ENCODE measurements at regions not wholly inside any gene's neighbourhood (a gene's known extent, or its start where the extent isn't known, plus 50 kb on each side); places are given as distances from the start of the nearest gene placed in this dataset.
A peak's percentile ranks its signal among the peaks of the same experiment; 100 is the strongest.
"Not testable (repeated sequence)": the region's sequence is repeated elsewhere in the genome, so short reads cannot be mapped to it uniquely, and the experiment has no call there.

DNA sequence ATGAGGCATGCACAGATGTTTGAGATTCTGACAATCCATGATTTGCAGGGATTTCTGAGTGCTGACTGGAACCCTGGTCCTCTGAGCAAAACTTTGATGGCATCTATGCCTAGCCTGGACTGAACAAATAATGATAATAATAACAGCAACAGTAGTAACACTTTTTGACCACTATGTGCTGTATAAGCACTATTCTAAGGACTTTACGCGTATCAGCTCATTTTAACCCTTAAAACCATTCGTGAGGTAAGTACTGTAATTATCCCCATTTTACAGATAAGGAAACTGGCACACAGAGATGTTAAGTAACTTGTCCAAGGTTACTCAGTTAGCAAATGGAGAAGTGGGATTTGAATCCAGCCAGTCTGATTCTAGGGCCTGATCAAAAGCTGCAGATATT is 168.4 kb downstream of the C11orf91 start:
- no peak overlapping the region for H3K27ac ChIP-seq (ENCODE audit: low read depth in 1 of 2, low read length in 2 of 2)
- H3K4me1 ChIP-seq (ENCODE audit: control insufficient read depth in 1 of 2, insufficient read depth in 2 of 2, low read length in 2 of 2) = no peaks in the 10 kb centered on the region
- ATAC-seq (ENCODE audit: low FRiP score) = no peak
- peaks cover 0 to 4% of the 10 kb centered on the region in 2 donors for H3K27me3 ChIP-seq (ENCODE audit: control insufficient read depth in 1 of 2, insufficient read depth in 2 of 2, low read length in 1 of 2)
- no peaks in the 10 kb centered on the region for H3K36me3 ChIP-seq (ENCODE audit: control insufficient read depth in 1 of 2, insufficient read depth in 2 of 2, low read length in 1 of 2)
- no peaks in the 10 kb centered on the region for H3K9me3 ChIP-seq (ENCODE audit: control insufficient read depth, low read length)
- DNase-seq = no peak
- intact Hi-C loops (cut with DNase I) = no loop called here
- 86% methylated on average over 3 of the region's 3 CpGs for WGBS, 2 donors
- H3K4me3 ChIP-seq (ENCODE audit: low read length in 2 of 2) = no peak overlapping the region

DNA sequence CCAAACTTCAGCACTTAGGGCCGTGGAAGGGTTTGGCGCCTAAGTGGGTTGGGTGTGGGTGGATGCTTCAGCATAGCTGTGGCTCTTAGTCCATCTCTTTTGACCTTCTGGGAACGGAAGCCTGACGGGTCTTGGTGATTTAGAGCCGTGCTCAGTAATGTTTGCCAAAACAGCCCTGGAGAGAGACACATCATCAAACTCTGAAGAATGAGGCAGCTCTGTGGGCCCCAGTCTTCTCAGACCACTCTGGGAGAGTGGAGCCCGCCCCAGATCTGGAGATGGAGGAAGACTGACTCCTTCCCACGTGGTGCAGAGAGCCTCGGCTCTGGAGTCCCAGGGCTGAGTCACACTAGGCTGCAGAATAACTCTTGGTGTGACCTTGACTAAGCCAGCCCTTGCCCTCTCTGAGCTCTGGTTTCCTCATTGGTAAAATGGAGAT is 168.9 kb downstream of the C11orf91 start:
- no peak overlapping the region for H3K4me3 ChIP-seq (ENCODE audit: low read length in 2 of 2)
- H3K9me3 ChIP-seq (ENCODE audit: control insufficient read depth, low read length) = no peaks in the 10 kb centered on the region
- intact Hi-C loops (cut with DNase I) = no loop called here
- no peaks in the 10 kb centered on the region for H3K36me3 ChIP-seq (ENCODE audit: control insufficient read depth in 1 of 2, insufficient read depth in 2 of 2, low read length in 1 of 2)
- H3K4me1 ChIP-seq (ENCODE audit: control insufficient read depth in 1 of 2, insufficient read depth in 2 of 2, low read length in 2 of 2) = no peaks in the 10 kb centered on the region
- H3K27me3 ChIP-seq (ENCODE audit: control insufficient read depth in 1 of 2, insufficient read depth in 2 of 2, low read length in 1 of 2) = peaks cover 0 to 3% of the 10 kb centered on the region in 2 donors
- H3K27ac ChIP-seq (ENCODE audit: low read depth in 1 of 2, low read length in 2 of 2) = no peak overlapping the region
- ATAC-seq (ENCODE audit: low FRiP score) = no peak
- DNase-seq = peak in 1 of 2 donors; percentile 54
- WGBS, 2 donors = 29 to 46% methylated on average over 8 of the region's 8 CpGs

- Histone ChIP-seq H3K27me3 (ENCODE audit: control insufficient read depth in 1 of 2, insufficient read depth in 2 of 2, low read length in 1 of 2) (peaks cover 0 to 4% of the 10 kb centered on the region in 2 donors), H3K9me3 (ENCODE audit: control insufficient read depth, low read length) (peaks cover 3% of the 10 kb centered on the region), H3K4me3 (ENCODE audit: low read length in 2 of 2) (no peak overlapping the region), H3K36me3 (ENCODE audit: control insufficient read depth in 1 of 2, insufficient read depth in 2 of 2, low read length in 1 of 2) (no peaks in the 10 kb centered on the region), H3K27ac (ENCODE audit: low read depth in 1 of 2, low read length in 2 of 2) (no peak overlapping the region), H3K4me1 (ENCODE audit: control insufficient read depth in 1 of 2, insufficient read depth in 2 of 2, low read length in 2 of 2) (no peaks in the 10 kb centered on the region)
- 84 to 88% methylated on average over 5 of the region's 5 CpGs for WGBS, 2 donors
- intact Hi-C loops (cut with DNase I) = no loop called here
- ATAC-seq (ENCODE audit: low FRiP score) (no peak), DNase-seq (no peak)
These were observed 169.8 kb downstream of the C11orf91 start for GRCh38 chr11:33530815-33531214.

DNA sequence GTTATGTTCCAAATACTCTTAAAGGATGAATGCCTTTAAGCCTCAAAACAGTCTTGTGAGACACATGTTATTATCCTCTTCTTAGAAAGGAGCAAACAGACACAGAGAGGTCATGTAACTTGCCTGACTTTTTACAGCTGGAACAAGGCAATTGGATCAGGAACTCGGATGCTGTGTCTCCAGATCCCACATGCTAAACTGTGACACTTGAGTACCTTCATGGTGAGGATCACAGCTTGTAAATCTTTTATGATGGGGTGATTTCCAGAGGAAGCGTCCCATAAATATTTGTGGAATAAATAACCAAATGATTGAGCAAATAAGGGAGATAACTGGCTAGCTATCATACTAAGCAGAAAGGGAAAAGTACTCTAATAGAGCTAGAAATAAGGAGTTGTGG is 171.2 kb downstream of the C11orf91 start:
- Histone ChIP-seq H3K36me3 (ENCODE audit: control insufficient read depth in 1 of 2, insufficient read depth in 2 of 2, low read length in 1 of 2) (no peaks in the 10 kb centered on the region), H3K27ac (ENCODE audit: low read depth in 1 of 2, low read length in 2 of 2) (no peak overlapping the region), H3K27me3 (ENCODE audit: control insufficient read depth in 1 of 2, insufficient read depth in 2 of 2, low read length in 1 of 2) (peaks cover 0 to 3% of the 10 kb centered on the region in 2 donors), H3K4me3 (ENCODE audit: low read length in 2 of 2) (no peak overlapping the region), H3K9me3 (ENCODE audit: control insufficient read depth, low read length) (peaks cover 3% of the 10 kb centered on the region), H3K4me1 (ENCODE audit: control insufficient read depth in 1 of 2, insufficient read depth in 2 of 2, low read length in 2 of 2) (no peaks in the 10 kb centered on the region)
- intact Hi-C loops (cut with DNase I) = no loop called here
- DNase-seq = no peak
- 60 to 70% methylated on average over 2 of the region's 2 CpGs for WGBS, 2 donors
- ATAC-seq (ENCODE audit: low FRiP score) = no peak

DNA sequence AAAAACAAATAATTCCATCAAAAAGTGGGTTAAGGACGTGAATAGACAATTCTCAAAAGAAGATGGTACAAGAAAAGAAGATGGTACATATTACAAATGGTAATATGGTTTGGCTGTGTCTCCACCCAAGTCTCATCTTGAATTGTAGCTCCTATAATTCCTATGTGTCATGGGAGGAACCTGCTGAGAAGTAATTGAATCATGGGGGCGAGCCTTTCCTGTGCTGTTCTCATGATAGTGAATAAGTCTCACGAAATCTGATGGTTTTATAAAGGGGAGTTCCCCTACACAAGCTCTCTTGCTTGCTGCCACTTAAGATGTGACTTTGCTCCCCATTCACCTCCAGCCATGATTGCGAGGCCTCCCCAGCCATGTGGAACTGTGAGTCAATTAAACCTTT is 172.9 kb downstream of the C11orf91 start:
- H3K9me3 ChIP-seq (ENCODE audit: control insufficient read depth, low read length); intact Hi-C loops (cut with DNase I); H3K27me3 ChIP-seq (ENCODE audit: control insufficient read depth in 1 of 2, insufficient read depth in 2 of 2, low read length in 1 of 2); H3K36me3 ChIP-seq (ENCODE audit: control insufficient read depth in 1 of 2, insufficient read depth in 2 of 2, low read length in 1 of 2); H3K27ac ChIP-seq (ENCODE audit: low read depth in 1 of 2, low read length in 2 of 2); H3K4me3 ChIP-seq (ENCODE audit: low read length in 2 of 2); ATAC-seq (ENCODE audit: low FRiP score); H3K4me1 ChIP-seq (ENCODE audit: control insufficient read depth in 1 of 2, insufficient read depth in 2 of 2, low read length in 2 of 2); DNase-seq: not testable (repeated sequence)
- WGBS, 2 donors = 84 to 85% methylated on average over 4 of the region's 4 CpGs

DNA sequence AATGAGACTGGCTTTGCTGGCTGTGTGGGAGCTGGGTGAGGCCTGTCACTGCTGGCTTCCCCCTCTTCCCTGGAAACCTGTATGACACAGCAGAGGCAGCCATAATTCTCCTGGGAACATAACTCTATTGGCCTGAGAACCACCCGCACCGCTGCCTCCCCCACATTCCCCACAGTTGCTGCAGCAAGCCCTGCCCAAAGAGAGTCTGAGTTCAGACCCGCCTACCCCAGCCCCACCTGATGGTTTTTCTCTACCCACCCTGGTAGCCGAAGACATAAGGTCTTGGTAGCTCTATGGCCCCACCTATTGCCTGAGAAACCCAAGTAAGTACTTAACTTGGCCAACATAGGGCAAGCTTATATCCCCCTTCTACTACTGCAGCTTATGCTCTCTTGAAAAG is 174.8 kb downstream of the C11orf91 start:
- intact Hi-C loops (cut with DNase I) = no loop called here
- no peaks in the 10 kb centered on the region for H3K4me1 ChIP-seq (ENCODE audit: control insufficient read depth in 1 of 2, insufficient read depth in 2 of 2, low read length in 2 of 2)
- WGBS, 2 donors = 70 to 77% methylated on average over 4 of the region's 4 CpGs
- DNase-seq (no peak), ATAC-seq (ENCODE audit: low FRiP score) (no peak)
- peaks cover 3% of the 10 kb centered on the region for H3K9me3 ChIP-seq (ENCODE audit: control insufficient read depth, low read length)
- H3K27me3 ChIP-seq (ENCODE audit: control insufficient read depth in 1 of 2, insufficient read depth in 2 of 2, low read length in 1 of 2) = peaks cover 0 to 3% of the 10 kb centered on the region in 2 donors
- H3K27ac ChIP-seq (ENCODE audit: low read depth in 1 of 2, low read length in 2 of 2) = no peak overlapping the region
- H3K36me3 ChIP-seq (ENCODE audit: control insufficient read depth in 1 of 2, insufficient read depth in 2 of 2, low read length in 1 of 2) = no peaks in the 10 kb centered on the region
- no peak overlapping the region for H3K4me3 ChIP-seq (ENCODE audit: low read length in 2 of 2)

DNA sequence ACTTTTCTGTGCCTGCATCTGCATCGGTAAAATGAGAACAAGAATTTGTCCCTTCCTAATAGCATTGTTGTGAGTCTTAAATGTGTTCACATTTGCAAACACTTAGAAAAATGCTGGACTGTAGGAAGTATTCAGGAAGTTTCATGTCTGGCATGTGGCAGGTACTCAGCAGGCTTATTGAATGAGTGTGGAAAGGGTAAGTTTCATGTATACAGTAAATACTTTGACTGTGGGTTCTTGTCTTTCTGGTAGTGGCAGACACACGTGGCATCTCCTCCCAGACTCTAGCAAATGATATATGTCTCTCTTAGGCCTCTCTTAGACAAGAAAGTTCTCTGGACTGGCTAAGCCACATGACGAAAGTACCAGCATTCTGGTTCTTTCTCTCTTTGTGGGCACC is 179.2 kb downstream of the C11orf91 start:
- Histone ChIP-seq H3K4me3 (ENCODE audit: low read length in 2 of 2) (no peak overlapping the region), H3K36me3 (ENCODE audit: control insufficient read depth in 1 of 2, insufficient read depth in 2 of 2, low read length in 1 of 2) (no peaks in the 10 kb centered on the region), H3K9me3 (ENCODE audit: control insufficient read depth, low read length) (peaks cover 3% of the 10 kb centered on the region), H3K4me1 (ENCODE audit: control insufficient read depth in 1 of 2, insufficient read depth in 2 of 2, low read length in 2 of 2) (no peaks in the 10 kb centered on the region), H3K27ac (ENCODE audit: low read depth in 1 of 2, low read length in 2 of 2) (no peak overlapping the region), H3K27me3 (ENCODE audit: control insufficient read depth in 1 of 2, insufficient read depth in 2 of 2, low read length in 1 of 2) (peaks cover 0 to 1% of the 10 kb centered on the region in 2 donors)
- intact Hi-C loops (cut with DNase I) = no loop called here
- no peak for DNase-seq
- ATAC-seq (ENCODE audit: low FRiP score) = no peak
- WGBS, 2 donors = 67 to 74% methylated on average over 3 of the region's 3 CpGs

DNA sequence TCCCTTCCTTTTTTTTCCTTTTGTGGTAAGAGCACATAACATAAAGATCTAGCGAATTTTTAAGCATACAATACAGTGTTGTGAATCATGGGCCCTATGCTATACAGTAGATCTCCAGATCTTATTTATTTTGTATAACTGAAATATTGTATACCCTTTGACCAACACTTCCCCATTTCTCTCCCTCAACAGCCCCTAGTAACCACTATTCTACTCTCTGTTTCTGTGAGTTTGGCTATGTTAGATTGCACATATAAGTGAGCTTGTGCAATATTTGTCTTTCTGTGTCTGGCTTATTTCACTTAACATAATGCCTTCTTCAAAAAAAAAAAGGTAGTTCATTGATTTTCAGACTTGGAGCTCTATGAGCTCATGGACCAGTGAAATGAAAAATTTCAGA is 180.5 kb downstream of the C11orf91 start:
- 0% methylated on average over 1 of the region's 1 CpG for WGBS, 2 donors
- Histone ChIP-seq H3K4me1 (ENCODE audit: control insufficient read depth in 1 of 2, insufficient read depth in 2 of 2, low read length in 2 of 2) (no peaks in the 10 kb centered on the region), H3K9me3 (ENCODE audit: control insufficient read depth, low read length) (peaks cover 2% of the 10 kb centered on the region), H3K4me3 (ENCODE audit: low read length in 2 of 2) (no peak overlapping the region), H3K27me3 (ENCODE audit: control insufficient read depth in 1 of 2, insufficient read depth in 2 of 2, low read length in 1 of 2) (no peaks in the 10 kb centered on the region), H3K27ac (ENCODE audit: low read depth in 1 of 2, low read length in 2 of 2) (no peak overlapping the region), H3K36me3 (ENCODE audit: control insufficient read depth in 1 of 2, insufficient read depth in 2 of 2, low read length in 1 of 2) (no peaks in the 10 kb centered on the region)
- DNase-seq (no peak), ATAC-seq (ENCODE audit: low FRiP score) (no peak)
- intact Hi-C loops (cut with DNase I) = no loop called here

GRCh38 chr11:33515347-33515746 is 185.3 kb downstream of the C11orf91 start:
- no peak for ATAC-seq (ENCODE audit: low FRiP score)
- Histone ChIP-seq H3K4me1 (ENCODE audit: control insufficient read depth in 1 of 2, insufficient read depth in 2 of 2, low read length in 2 of 2) (no peaks in the 10 kb centered on the region), H3K27ac (ENCODE audit: low read depth in 1 of 2, low read length in 2 of 2) (no peak overlapping the region), H3K27me3 (ENCODE audit: control insufficient read depth in 1 of 2, insufficient read depth in 2 of 2, low read length in 1 of 2) (peaks cover 0 to 3% of the 10 kb centered on the region in 2 donors), H3K4me3 (ENCODE audit: low read length in 2 of 2) (no peak overlapping the region), H3K36me3 (ENCODE audit: control insufficient read depth in 1 of 2, insufficient read depth in 2 of 2, low read length in 1 of 2) (no peaks in the 10 kb centered on the region), H3K9me3 (ENCODE audit: control insufficient read depth, low read length) (peaks cover 3% of the 10 kb centered on the region)
- no peak for DNase-seq
- intact Hi-C loops (cut with DNase I) = no loop called here
- 74 to 77% methylated on average over 5 of the region's 5 CpGs for WGBS, 2 donors
